Adrenal gland (tissue), 5 donors: ENCODE measurements at regions not wholly inside any gene's neighbourhood (a gene's known extent, or its start where the extent isn't known, plus 50 kb on each side); places are given as distances from the start of the nearest gene placed in this dataset.
A peak's percentile ranks its signal among the peaks of the same experiment; 100 is the strongest.

Experiments
- CTCF ChIP-seq, 6 experiments: fragments of 450-650 bp in 4 of 6; fragments of 200-600 bp in 2 of 6; sonication (generic) in 1 of 6; IDR thresholded peaks; 1 replicate in 5 of 6; 2 replicates in 1 of 6; pipeline versions ENCODE4 v1.5.1 to v1.8.0; 2016 to 2021; ENCODE audit warnings: antibody characterized with exemption in 6 of 6, mild to moderate bottlenecking in 2 of 6, moderate library complexity in 1 of 6
- POLR2A ChIP-seq, 2 donors: fragments of 450-650 bp; IDR thresholded peaks; one replicate each; pipeline ENCODE4 v1.6.1; 2017; ENCODE audit warnings: antibody characterized with exemption in 2 of 2, mild to moderate bottlenecking in 2 of 2, moderate library complexity in 1 of 2
- donor health status: DM: no; HTN: no; CAD: no.

GRCh38 chr2:158045362-158045761 is 56.3 kb upstream of the UPP2 start:
- TF ChIP-seq CTCF (IDR thresholded peaks at IDR 0.05) (peak in 1 of 6 experiments; percentile 29), POLR2A (IDR thresholded peaks at IDR 0.05) (no peak)
